Testis (tissue), 2 donors: ENCODE measurements at regions not wholly inside any gene's neighbourhood (a gene's known extent, or its start where the extent isn't known, plus 50 kb on each side); places are given as distances from the start of the nearest gene placed in this dataset.

ENCODE experiments used
- DNase-seq: peaks from one replicate; pipeline ENCODE4 v3.0.0-alpha.2; 2019
- H3K27ac ChIP-seq, 2 donors: fragments of 200-600 bp; sonication (generic); one replicate each; pipeline ENCODE4 v1.5.1; 2019
- H3K27me3 ChIP-seq: fragments of 200-600 bp; sonication (generic); one replicate; pipeline ENCODE4 v1.5.1; 2019
- H3K36me3 ChIP-seq: fragments of 200-600 bp; sonication (generic); one replicate; pipeline ENCODE4 v1.5.1; 2017; ENCODE audit warnings: low read depth; ENCODE audit errors: missing control alignments
- H3K4me1 ChIP-seq: fragments of 200-600 bp; sonication (generic); one replicate; pipeline ENCODE4 v1.5.1; 2019
- H3K4me3 ChIP-seq, 2 donors: fragments of 200-600 bp; sonication (generic); one replicate each; pipeline ENCODE4 v1.5.1; 2017 to 2019
- H3K9me3 ChIP-seq: fragments of 200-600 bp; sonication (generic); one replicate; pipeline ENCODE4 v1.5.1; 2017
- POLR2A ChIP-seq: fragments of 450-650 bp; IDR thresholded peaks from one replicate; pipeline ENCODE4 v1.6.1; 2017; ENCODE audit warnings: antibody characterized with exemption, mild to moderate bottlenecking, moderate library complexity
- WGBS, 2 donors: methylation state at CpG; one replicate each; pipeline ENCODE4 v1.1.5; 2018; 5-methylcytosine and 5-hydroxymethylcytosine counted together
- intact Hi-C: fragments of 100-400 bp; cut with DNase I; formaldehyde crosslinking; loops from one replicate; pipeline ENCODE4 v1.15.1; 2023; ENCODE audit warnings: low total_unique reads
- TF ChIP-seq, protein P1 (sequence below), 3 experiments: fragments of 450-650 bp in 2 of 3; fragments of 200-600 bp in 1 of 3; sonication (generic) in 1 of 3; IDR thresholded peaks; one replicate each; pipeline ENCODE4 v1.5.1; 2016 to 2019; ENCODE audit warnings: antibody characterized with exemption in 3 of 3, mild to moderate bottlenecking in 2 of 3, moderate library complexity in 1 of 3

DNA sequence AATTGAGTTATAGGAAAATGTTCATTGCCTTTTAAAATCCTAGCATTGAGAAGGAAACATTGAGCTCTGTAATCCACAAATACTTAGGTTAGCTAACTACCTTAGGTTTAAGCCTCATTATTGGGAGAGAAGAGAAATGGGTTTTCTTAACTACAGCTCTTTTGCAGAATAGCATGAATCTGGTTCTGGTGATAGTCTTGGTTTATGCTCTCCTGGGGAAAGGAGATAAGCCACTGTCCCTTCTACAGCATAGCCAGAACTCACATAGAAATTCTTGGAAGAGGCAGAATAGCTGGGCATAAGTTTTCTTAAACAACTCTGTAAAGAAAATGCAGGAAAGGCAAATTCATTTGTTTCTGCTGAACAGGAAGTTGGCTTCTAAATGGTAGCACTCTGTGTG lies 378.6 kb upstream of the CHRM2 start:
- H3K27me3 ChIP-seq, result no peaks in the 10 kb centered on the region
- no peak for DNase-seq
- intact Hi-C loops, result no loop called here
- H3K27ac ChIP-seq, result no peak overlapping the region
- H3K4me1 ChIP-seq, result no peaks in the 10 kb centered on the region
- TF ChIP-seq POLR2A, result no peak
- TF ChIP-seq, protein P1, sequence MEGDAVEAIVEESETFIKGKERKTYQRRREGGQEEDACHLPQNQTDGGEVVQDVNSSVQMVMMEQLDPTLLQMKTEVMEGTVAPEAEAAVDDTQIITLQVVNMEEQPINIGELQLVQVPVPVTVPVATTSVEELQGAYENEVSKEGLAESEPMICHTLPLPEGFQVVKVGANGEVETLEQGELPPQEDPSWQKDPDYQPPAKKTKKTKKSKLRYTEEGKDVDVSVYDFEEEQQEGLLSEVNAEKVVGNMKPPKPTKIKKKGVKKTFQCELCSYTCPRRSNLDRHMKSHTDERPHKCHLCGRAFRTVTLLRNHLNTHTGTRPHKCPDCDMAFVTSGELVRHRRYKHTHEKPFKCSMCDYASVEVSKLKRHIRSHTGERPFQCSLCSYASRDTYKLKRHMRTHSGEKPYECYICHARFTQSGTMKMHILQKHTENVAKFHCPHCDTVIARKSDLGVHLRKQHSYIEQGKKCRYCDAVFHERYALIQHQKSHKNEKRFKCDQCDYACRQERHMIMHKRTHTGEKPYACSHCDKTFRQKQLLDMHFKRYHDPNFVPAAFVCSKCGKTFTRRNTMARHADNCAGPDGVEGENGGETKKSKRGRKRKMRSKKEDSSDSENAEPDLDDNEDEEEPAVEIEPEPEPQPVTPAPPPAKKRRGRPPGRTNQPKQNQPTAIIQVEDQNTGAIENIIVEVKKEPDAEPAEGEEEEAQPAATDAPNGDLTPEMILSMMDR (IDR thresholded peaks at IDR 0.05), result no peak
- no peak overlapping the region for H3K4me3 ChIP-seq
- no peaks in the 10 kb centered on the region for H3K36me3 ChIP-seq
- no peaks in the 10 kb centered on the region for H3K9me3 ChIP-seq

GRCh38 chr7:136480901-136481300 lies 387.6 kb upstream of the CHRM2 start:
- Histone ChIP-seq H3K9me3 (no peaks in the 10 kb centered on the region), H3K36me3 (no peaks in the 10 kb centered on the region), H3K4me3 (no peak overlapping the region), H3K4me1 (no peaks in the 10 kb centered on the region), H3K27ac (no peak overlapping the region), H3K27me3 (no peaks in the 10 kb centered on the region)
- intact Hi-C loops, result no loop called here
- no peak for TF ChIP-seq POLR2A
- TF ChIP-seq, protein P1 (IDR thresholded peaks at IDR 0.05), result no peak
- no peak for DNase-seq
- 31 to 36% methylated on average over 4 of the region's 4 CpGs for WGBS, 2 donors

GRCh38 chr7:136479922-136480321 lies 388.5 kb upstream of the CHRM2 start:
- H3K4me1 ChIP-seq, result no peaks in the 10 kb centered on the region
- intact Hi-C loops, result no loop called here

GRCh38 chr7:136470179-136470578 lies 398.3 kb upstream of the CHRM2 start:
- Histone ChIP-seq H3K4me1 (no peaks in the 10 kb centered on the region), H3K9me3 (no peaks in the 10 kb centered on the region), H3K27ac (no peak overlapping the region), H3K4me3 (no peak overlapping the region), H3K36me3 (no peaks in the 10 kb centered on the region), H3K27me3 (no peaks in the 10 kb centered on the region)
- intact Hi-C loops, result no loop called here
- 85 to 87% methylated on average over 1 of the region's 1 CpG for WGBS, 2 donors
- TF ChIP-seq POLR2A, result no peak
- TF ChIP-seq, protein P1 (IDR thresholded peaks at IDR 0.05), result no peak
- DNase-seq, result no peak

More at GRCh38 chr7:136479922-136480321, 388.5 kb upstream of the CHRM2 start:
- Histone ChIP-seq H3K9me3 (no peaks in the 10 kb centered on the region), H3K27ac (no peak overlapping the region), H3K4me3 (no peak overlapping the region), H3K36me3 (no peaks in the 10 kb centered on the region), H3K27me3 (no peaks in the 10 kb centered on the region)
- WGBS, 2 donors, result 43 to 73% methylated on average over 2 of the region's 2 CpGs
- TF ChIP-seq POLR2A, result no peak
- TF ChIP-seq, protein P1 (IDR thresholded peaks at IDR 0.05), result no peak
- DNase-seq, result no peak

- intact Hi-C loops, result no loop called here
- DNase-seq, result no peak
- no peaks in the 10 kb centered on the region for H3K27me3 ChIP-seq
- TF ChIP-seq, protein P1 (IDR thresholded peaks at IDR 0.05), result no peak
- no peak for TF ChIP-seq POLR2A
- H3K4me3 ChIP-seq, result no peak overlapping the region
- no peaks in the 10 kb centered on the region for H3K36me3 ChIP-seq
- WGBS, 2 donors, result 90 to 92% methylated on average over 3 of the region's 3 CpGs
- H3K4me1 ChIP-seq, result no peaks in the 10 kb centered on the region
- no peaks in the 10 kb centered on the region for H3K9me3 ChIP-seq
- H3K27ac ChIP-seq, result no peak overlapping the region
Observed at GRCh38 chr7:136452949-136453348, 415.5 kb upstream of the CHRM2 start.
